Activated CD8-positive, alpha-beta T cell treated with anti-CD3 and anti-CD28 coated beads for 36 hours (primary cell): ENCODE measurements at regions not wholly inside any gene's neighbourhood (a gene's known extent, or its start where the extent isn't known, plus 50 kb on each side); places are given as distances from the start of the nearest gene placed in this dataset.

Experiments
- ATAC-seq: fragments of 200-7000 bp; cut with Tn5 transposase; one replicate; pipeline ENCODE4 v1.10.0; 2021; ENCODE audit warnings: mild to moderate bottlenecking, moderate library complexity
- CTCF ChIA-PET: fragments of 350-600 bp; sonication (Branson Sonifier 250); formaldehyde crosslinking; loops from one replicate; lab custom pipeline; 2021; ENCODE audit warnings: antibody characterized with exemption; lab: Charles Lee
- POLR2A ChIA-PET: fragments of 350-600 bp; sonication (Branson Sonifier 250); formaldehyde crosslinking; loops from one replicate; lab custom pipeline; 2021; ENCODE audit warnings: antibody characterized with exemption; lab: Charles Lee
- DNase-seq: peaks from one replicate; pipeline ENCODE4 v3.0.0-alpha.2; 2020
- H3K27ac Mint-ChIP-seq: one replicate; pipeline ENCODE4 v1.8.0; 2021; ENCODE audit warnings: mild to moderate bottlenecking, mixed read lengths
- H3K27me3 Mint-ChIP-seq: one replicate; pipeline ENCODE4 v1.8.0; 2021; ENCODE audit warnings: mixed read lengths
- H3K36me3 Mint-ChIP-seq: one replicate; pipeline ENCODE4 v1.8.0; 2021; ENCODE audit warnings: low read depth, mixed read lengths
- H3K4me1 Mint-ChIP-seq: one replicate; pipeline ENCODE4 v1.8.0; 2021; ENCODE audit warnings: low read depth, mixed read lengths
- H3K4me3 Mint-ChIP-seq: one replicate; pipeline ENCODE4 v1.8.0; 2021; ENCODE audit warnings: mild to moderate bottlenecking, moderate library complexity, mixed read lengths
- H3K9me3 Mint-ChIP-seq: one replicate; pipeline ENCODE4 v1.8.0; 2021; ENCODE audit warnings: mixed read lengths
- intact Hi-C: fragments of 100-400 bp; cut with micrococcal nuclease; formaldehyde crosslinking; loops from one replicate; pipeline ENCODE4 v1.10.0; 2022
- TF ChIP-seq, protein P1 (sequence below): fragments of 200-600 bp; IDR thresholded peaks from one replicate; pipeline ENCODE4 v1.8.0; 2022; ENCODE audit warnings: antibody characterized with exemption, mild to moderate bottlenecking

DNA sequence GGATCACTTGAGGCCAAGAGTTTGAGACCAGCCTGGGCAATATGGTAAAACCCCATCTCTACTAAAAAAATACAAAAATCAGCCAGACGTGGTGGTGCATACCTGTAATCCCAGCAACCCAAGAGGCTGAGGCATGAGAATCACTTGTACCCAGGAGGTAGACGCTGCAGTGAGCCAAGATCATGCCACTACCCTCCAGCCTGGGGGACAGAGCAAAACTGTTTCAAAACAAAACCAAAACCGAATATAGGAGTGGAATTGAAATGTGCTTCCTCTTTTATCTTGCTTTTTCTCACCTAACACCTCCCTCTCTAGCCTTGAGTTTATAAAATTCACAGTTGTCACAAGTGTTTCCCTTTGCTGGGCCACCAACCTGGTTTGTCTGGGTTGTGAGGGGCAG lies 181.9 kb downstream of the PAH start:
- DNase-seq (no peak), ATAC-seq (peak; percentile 37)
- ChIA-PET POLR2A (no interaction called here), CTCF (no interaction called here)
- Mint-ChIP-seq H3K27ac (no peak overlapping the region), H3K4me3 (no peak overlapping the region), H3K9me3 (no peaks in the 10 kb centered on the region), H3K4me1 (peaks cover 2% of the 10 kb centered on the region), H3K27me3 (no peaks in the 10 kb centered on the region), H3K36me3 (no peaks in the 10 kb centered on the region)
- intact Hi-C loops, result no loop called here
- TF ChIP-seq, protein P1, sequence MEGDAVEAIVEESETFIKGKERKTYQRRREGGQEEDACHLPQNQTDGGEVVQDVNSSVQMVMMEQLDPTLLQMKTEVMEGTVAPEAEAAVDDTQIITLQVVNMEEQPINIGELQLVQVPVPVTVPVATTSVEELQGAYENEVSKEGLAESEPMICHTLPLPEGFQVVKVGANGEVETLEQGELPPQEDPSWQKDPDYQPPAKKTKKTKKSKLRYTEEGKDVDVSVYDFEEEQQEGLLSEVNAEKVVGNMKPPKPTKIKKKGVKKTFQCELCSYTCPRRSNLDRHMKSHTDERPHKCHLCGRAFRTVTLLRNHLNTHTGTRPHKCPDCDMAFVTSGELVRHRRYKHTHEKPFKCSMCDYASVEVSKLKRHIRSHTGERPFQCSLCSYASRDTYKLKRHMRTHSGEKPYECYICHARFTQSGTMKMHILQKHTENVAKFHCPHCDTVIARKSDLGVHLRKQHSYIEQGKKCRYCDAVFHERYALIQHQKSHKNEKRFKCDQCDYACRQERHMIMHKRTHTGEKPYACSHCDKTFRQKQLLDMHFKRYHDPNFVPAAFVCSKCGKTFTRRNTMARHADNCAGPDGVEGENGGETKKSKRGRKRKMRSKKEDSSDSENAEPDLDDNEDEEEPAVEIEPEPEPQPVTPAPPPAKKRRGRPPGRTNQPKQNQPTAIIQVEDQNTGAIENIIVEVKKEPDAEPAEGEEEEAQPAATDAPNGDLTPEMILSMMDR, result no peak

DNA sequence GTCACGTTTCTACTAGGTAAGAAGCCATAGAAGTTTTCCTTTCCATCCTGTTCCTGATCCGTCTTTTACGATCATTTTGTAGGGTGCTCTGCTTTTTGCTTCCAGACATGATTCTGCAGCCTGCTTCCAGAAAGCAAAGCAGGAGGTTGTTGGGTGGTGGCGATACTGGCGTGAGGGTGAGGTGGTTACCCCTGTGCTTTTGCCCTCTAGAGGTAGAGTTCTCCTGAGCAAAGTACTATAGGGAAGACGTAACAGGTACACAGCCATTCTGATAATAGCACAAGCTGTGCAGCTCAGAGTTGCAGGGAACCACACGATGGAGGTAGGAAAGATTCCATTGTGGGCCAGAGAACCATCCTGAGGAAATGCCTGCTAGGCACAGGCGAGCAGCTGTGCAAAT lies 186.0 kb downstream of the PAH start:
- H3K27ac Mint-ChIP-seq, result no peak overlapping the region
- ChIA-PET POLR2A (no interaction called here), CTCF (no interaction called here)
- H3K9me3 Mint-ChIP-seq, result no peaks in the 10 kb centered on the region
- no peak overlapping the region for H3K4me3 Mint-ChIP-seq
- no peak for ATAC-seq
- H3K36me3 Mint-ChIP-seq, result no peaks in the 10 kb centered on the region
- peaks cover 8% of the 10 kb centered on the region for H3K4me1 Mint-ChIP-seq
- TF ChIP-seq, protein P1, result no peak
- peaks cover 2% of the 10 kb centered on the region for H3K27me3 Mint-ChIP-seq
- no peak for DNase-seq
- intact Hi-C loops, result no loop called here

DNA sequence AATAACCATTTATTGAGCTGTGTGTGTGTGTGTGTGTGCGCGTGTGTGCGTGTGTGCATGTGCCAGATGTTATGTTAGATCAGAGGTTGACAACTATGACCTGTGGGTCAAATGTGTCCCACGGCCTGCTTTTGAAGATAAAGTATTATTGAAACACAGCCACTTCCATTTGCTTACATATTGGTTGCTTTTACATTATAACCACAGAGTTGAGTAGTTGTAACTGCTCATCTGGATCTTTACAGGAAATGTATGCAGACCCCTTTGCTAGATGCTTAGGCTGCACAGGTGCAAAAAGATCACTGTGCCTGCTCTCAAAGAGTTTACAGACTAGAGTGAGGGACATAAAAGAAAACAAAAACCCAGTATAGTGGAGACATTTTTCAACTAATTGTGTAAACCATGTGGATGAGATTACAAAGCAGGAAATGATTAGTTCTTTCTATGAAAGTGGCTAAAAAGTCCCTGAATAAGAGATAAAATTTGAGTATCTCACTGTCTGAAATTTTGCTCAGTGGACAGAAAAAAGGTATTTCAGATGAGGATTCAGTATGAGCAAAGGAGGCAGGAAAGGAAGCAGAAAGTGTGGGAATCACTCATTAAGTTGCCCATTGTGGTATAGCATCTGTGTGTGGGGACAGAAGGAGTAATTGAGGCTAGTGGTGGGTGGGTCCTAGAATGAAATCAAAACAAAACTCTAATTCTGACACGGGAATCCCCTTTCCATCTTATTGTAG lies 188.4 kb downstream of the PAH start:
- intact Hi-C loops, result no loop called here
- H3K27ac Mint-ChIP-seq, result no peak overlapping the region
- H3K4me3 Mint-ChIP-seq, result no peak overlapping the region
- peaks cover 6% of the 10 kb centered on the region for H3K4me1 Mint-ChIP-seq
- ChIA-PET CTCF (no interaction called here), POLR2A (no interaction called here)
- peak; percentile 42 for ATAC-seq
- TF ChIP-seq, protein P1, result no peak
- H3K27me3 Mint-ChIP-seq, result peaks cover 2% of the 10 kb centered on the region
- H3K36me3 Mint-ChIP-seq, result no peaks in the 10 kb centered on the region
- H3K9me3 Mint-ChIP-seq, result no peaks in the 10 kb centered on the region
- DNase-seq, result peak; percentile 1

DNA sequence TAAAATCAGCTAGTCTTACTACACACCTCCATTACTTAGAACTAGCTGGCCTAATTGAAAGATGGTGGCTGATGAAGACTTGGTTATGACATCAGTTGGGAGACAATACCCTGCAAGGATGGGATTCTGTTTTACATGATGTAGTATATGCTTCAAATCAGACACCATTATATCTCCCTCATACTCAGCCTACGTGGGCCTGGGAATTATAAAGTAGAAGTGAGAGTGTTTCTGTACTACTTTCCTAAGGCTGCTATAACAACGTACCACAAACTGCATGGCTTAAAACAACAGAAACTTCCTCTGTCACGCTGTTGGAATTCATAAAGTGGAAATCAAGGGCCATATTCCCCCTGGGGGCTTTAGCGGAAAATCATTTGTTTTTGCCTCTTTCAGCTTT lies 190.4 kb downstream of the PAH start:
- no peaks in the 10 kb centered on the region for H3K36me3 Mint-ChIP-seq
- TF ChIP-seq, protein P1, result no peak
- POLR2A ChIA-PET, result no interaction called here
- peaks cover 6% of the 10 kb centered on the region for H3K4me1 Mint-ChIP-seq
- DNase-seq (no peak), ATAC-seq (no peak)
- no peak overlapping the region for H3K27ac Mint-ChIP-seq
- H3K27me3 Mint-ChIP-seq, result peaks cover 2% of the 10 kb centered on the region
- intact Hi-C loops, result no loop called here
- H3K9me3 Mint-ChIP-seq, result no peaks in the 10 kb centered on the region
- CTCF ChIA-PET, result no interaction called here
- no peak overlapping the region for H3K4me3 Mint-ChIP-seq

DNA sequence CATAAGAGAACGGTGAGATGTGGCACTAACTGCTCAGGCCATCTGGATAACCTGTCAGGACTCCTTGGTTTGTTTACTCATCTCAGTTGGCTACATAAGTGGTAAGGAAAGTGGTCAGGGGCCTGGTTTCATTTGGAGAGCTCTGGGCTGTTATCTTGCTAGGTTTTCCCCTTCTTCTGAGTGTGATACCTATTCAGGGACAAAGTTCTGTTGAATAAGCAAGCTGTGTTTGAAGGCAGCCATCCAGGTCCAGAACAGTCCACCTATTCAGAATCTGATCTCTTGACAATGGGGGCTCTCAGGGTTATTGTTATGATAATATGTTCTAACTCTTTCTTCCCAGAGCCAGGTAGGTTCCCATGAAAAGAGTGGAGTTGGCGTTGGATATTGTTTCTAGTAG lies 194.9 kb downstream of the PAH start:
- CTCF ChIA-PET, result no interaction called here
- H3K27ac Mint-ChIP-seq, result no peak overlapping the region
- no peak overlapping the region for H3K4me3 Mint-ChIP-seq
- ATAC-seq, result no peak
- no peaks in the 10 kb centered on the region for H3K9me3 Mint-ChIP-seq
- no peaks in the 10 kb centered on the region for H3K4me1 Mint-ChIP-seq
- TF ChIP-seq, protein P1, result no peak
- H3K27me3 Mint-ChIP-seq, result peaks cover 2% of the 10 kb centered on the region
- no peak for DNase-seq
- intact Hi-C loops, result no loop called here
- no peaks in the 10 kb centered on the region for H3K36me3 Mint-ChIP-seq
- POLR2A ChIA-PET, result no interaction called here
